Uterus (tissue), 3 donors: ENCODE measurements at regions not wholly inside any gene's neighbourhood (a gene's known extent, or its start where the extent isn't known, plus 50 kb on each side); places are given as distances from the start of the nearest gene placed in this dataset.

ENCODE experiments used
- DNase-seq, 2 donors: peaks; one replicate each; pipeline ENCODE4 v3.0.0-alpha.2; 2019 to 2020
- H3K27ac ChIP-seq, 2 donors: fragments of 200-600 bp; sonication (generic); 1 replicate in 1 of 2; 2 replicates in 1 of 2; pipeline ENCODE4 v1.5.1; 2016 to 2018
- H3K27me3 ChIP-seq, 2 donors: fragments of 200-600 bp; sonication (generic); one replicate each; pipeline ENCODE4 v1.5.1; 2018 to 2019; ENCODE audit warnings: control low read depth in 1 of 2
- H3K36me3 ChIP-seq, 2 donors: fragments of 200-600 bp; sonication (generic); one replicate each; pipeline ENCODE4 v1.5.1; 2019; ENCODE audit warnings: control low read depth in 1 of 2
- H3K4me1 ChIP-seq, 2 donors: fragments of 200-600 bp; sonication (generic); one replicate each; pipeline ENCODE4 v1.5.1; 2018 to 2019; ENCODE audit warnings: control low read depth in 1 of 2
- H3K4me3 ChIP-seq, 2 donors: fragments of 200-600 bp; sonication (generic); 1 replicate in 1 of 2; 2 replicates in 1 of 2; pipeline ENCODE4 v1.5.1; 2018 to 2019; ENCODE audit warnings: mild to moderate bottlenecking in 1 of 2
- H3K9me3 ChIP-seq, 2 donors: fragments of 200-600 bp; sonication (generic); one replicate each; pipeline ENCODE4 v1.5.1; 2019; ENCODE audit warnings: control low read depth in 1 of 2
- POLR2A ChIP-seq, 2 donors: fragments of 450-650 bp; IDR thresholded peaks; one replicate each; pipeline ENCODE4 v1.6.1; 2016; ENCODE audit warnings: antibody characterized with exemption in 2 of 2, mild to moderate bottlenecking in 1 of 2, moderate library complexity in 1 of 2
- intact Hi-C: fragments of 100-400 bp; cut with DNase I; formaldehyde crosslinking; loops from one replicate; pipeline ENCODE4 v1.15.1; 2023; ENCODE audit warnings: low total_unique reads
- TF ChIP-seq, protein P1 (sequence below), 4 experiments: fragments of 200-600 bp in 2 of 4; fragments of 450-650 bp in 2 of 4; sonication (generic) in 2 of 4; IDR thresholded peaks; one replicate each; pipeline ENCODE4 v1.5.1; 2016 to 2019; ENCODE audit warnings: antibody characterized with exemption in 4 of 4, mild to moderate bottlenecking in 2 of 4, moderate library complexity in 1 of 4
- donor health status: DM: yes; HTN: yes; CAD: no.

DNA sequence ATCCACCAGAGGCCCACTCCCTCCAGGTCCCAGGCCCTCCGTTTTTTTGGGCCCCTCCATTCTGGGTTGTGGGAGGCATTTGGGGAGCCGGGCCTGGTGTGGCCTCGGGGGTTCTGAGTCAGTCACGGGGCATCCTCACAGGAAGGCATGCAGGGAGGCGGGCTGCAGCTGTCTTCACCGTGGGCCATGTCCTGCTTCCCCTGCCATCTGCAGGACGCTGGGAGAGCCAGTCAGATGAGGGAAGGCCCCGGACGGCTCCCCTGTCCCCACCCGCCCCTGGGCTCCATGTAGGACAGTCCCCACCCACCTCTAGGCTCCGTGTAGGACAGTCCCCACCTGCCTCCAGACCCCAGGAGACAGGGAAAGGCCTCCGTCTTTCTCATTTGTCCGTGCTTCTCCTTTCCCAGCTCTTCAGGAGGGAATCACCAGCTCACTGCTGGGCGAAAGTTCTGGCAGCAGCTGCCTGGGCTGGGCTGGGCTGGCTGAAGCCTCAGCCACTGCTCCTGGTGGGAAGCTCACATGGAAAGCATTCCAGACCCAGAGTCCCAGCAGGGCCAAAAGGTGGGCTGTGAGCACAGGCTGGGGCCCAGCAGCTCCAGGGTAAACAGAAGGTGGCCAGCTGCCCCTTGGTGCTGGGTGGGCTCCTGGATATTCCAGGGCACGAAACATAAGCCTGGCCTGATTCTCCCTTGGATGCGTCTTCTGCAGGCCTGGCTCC is 217.8 kb downstream of the KIF26A start:
- no peak for DNase-seq
- Histone ChIP-seq H3K27ac (no peak overlapping the region), H3K36me3 (no peaks in the 10 kb centered on the region), H3K27me3 (no peaks in the 10 kb centered on the region), H3K4me3 (no peak overlapping the region), H3K9me3 (no peaks in the 10 kb centered on the region), H3K4me1 (no peaks in the 10 kb centered on the region)
- TF ChIP-seq POLR2A (IDR thresholded peaks at IDR 0.05) = no peak
- TF ChIP-seq, protein P1, sequence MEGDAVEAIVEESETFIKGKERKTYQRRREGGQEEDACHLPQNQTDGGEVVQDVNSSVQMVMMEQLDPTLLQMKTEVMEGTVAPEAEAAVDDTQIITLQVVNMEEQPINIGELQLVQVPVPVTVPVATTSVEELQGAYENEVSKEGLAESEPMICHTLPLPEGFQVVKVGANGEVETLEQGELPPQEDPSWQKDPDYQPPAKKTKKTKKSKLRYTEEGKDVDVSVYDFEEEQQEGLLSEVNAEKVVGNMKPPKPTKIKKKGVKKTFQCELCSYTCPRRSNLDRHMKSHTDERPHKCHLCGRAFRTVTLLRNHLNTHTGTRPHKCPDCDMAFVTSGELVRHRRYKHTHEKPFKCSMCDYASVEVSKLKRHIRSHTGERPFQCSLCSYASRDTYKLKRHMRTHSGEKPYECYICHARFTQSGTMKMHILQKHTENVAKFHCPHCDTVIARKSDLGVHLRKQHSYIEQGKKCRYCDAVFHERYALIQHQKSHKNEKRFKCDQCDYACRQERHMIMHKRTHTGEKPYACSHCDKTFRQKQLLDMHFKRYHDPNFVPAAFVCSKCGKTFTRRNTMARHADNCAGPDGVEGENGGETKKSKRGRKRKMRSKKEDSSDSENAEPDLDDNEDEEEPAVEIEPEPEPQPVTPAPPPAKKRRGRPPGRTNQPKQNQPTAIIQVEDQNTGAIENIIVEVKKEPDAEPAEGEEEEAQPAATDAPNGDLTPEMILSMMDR (IDR thresholded peaks at IDR 0.05) = no peak
- intact Hi-C loops = no loop called here

GRCh38 chr14:104356738-104357688 is 218.6 kb downstream of the KIF26A start:
- Histone ChIP-seq H3K27me3 (no peaks in the 10 kb centered on the region), H3K4me1 (no peaks in the 10 kb centered on the region), H3K27ac (no peak overlapping the region), H3K36me3 (no peaks in the 10 kb centered on the region), H3K4me3 (no peak overlapping the region), H3K9me3 (no peaks in the 10 kb centered on the region)
- DNase-seq = no peak
- intact Hi-C loops = no loop called here
- TF ChIP-seq POLR2A (IDR thresholded peaks at IDR 0.05) = no peak
- TF ChIP-seq, protein P1 (IDR thresholded peaks at IDR 0.05) = no peak

DNA sequence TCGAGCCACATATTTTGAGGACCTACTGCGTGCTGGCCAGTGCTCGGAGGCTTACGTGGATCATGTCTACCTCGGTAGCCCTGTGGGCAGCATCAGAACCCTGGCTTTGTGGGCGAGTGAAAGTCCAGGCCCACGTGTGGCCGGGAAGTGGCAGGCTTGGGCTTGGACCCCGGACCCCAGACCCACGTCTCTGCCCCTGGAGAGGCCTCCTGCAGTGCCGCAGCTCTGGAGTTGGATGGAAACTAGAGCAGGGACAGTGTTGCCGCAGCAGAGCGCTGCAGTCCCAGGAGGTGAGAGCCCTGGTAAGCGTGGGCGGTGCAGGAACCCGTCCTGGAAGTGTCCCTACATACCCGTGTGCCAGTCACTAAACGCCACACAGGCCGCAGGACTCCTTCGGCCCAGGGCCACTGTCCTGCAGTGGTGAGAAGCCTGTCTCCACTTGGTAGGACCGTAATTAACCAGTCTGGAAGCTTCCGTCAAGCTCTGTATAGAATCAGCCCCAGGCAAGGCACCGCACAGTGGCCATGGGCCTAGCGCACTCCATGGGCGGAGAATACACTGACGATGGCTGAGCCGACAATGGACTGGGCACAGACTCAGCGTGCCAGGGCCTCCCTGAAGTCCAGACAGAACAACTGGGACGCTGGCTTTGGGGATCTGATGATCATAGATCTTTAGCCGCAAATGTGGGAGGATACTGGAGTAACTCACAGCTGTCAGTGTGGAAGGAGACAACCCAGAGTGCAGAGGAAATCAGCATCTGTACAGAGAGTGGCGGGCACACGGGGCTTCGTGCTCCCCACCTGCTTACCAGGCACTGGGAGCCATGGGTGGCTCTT is 219.5 kb downstream of the KIF26A start:
- intact Hi-C loops = no loop called here
- H3K4me1 ChIP-seq = no peaks in the 10 kb centered on the region
- H3K27me3 ChIP-seq = no peaks in the 10 kb centered on the region
- no peaks in the 10 kb centered on the region for H3K9me3 ChIP-seq
- no peak overlapping the region for H3K27ac ChIP-seq
- no peak for DNase-seq
- no peaks in the 10 kb centered on the region for H3K36me3 ChIP-seq
- H3K4me3 ChIP-seq = no peak overlapping the region
- TF ChIP-seq POLR2A (IDR thresholded peaks at IDR 0.05) = no peak
- TF ChIP-seq, protein P1 (IDR thresholded peaks at IDR 0.05) = no peak

GRCh38 chr14:104358528-104359300 is 220.3 kb downstream of the KIF26A start:
- intact Hi-C loops = no loop called here
- Histone ChIP-seq H3K36me3 (no peaks in the 10 kb centered on the region), H3K4me3 (no peak overlapping the region), H3K27ac (no peak overlapping the region), H3K27me3 (no peaks in the 10 kb centered on the region), H3K9me3 (no peaks in the 10 kb centered on the region), H3K4me1 (no peaks in the 10 kb centered on the region)
- no peak for DNase-seq
- TF ChIP-seq, protein P1 (IDR thresholded peaks at IDR 0.05) = no peak
- no peak for TF ChIP-seq POLR2A (IDR thresholded peaks at IDR 0.05)
